GM12878 (cell line): ENCODE measurements at regions not wholly inside any gene's neighbourhood (a gene's known extent, or its start where the extent isn't known, plus 50 kb on each side); places are given as distances from the start of the nearest gene placed in this dataset.

Experiments
- ATAC-seq: fragments of 200-7000 bp; cut with Tn5 transposase; 3 replicates; pipeline ENCODE4 v1.9.1; 2020; ENCODE audit warnings: mild to moderate bottlenecking, moderate library complexity
- BruUV-seq: library from RNA; stranded (reverse); fragments of 400-500 nt; replicated peaks from 2 replicates; lab custom pipeline; 2021; lab: Mats Ljungman, UMichigan
- CTCF ChIA-PET: fragments of 300-600 bp; sonication (Branson Sonifier 250); formaldehyde crosslinking; extraction: SDS; loops from one replicate; lab custom pipeline; 2021; ENCODE audit warnings: inconsistent platforms; lab: Yijun Ruan, JAX
- POLR2A ChIA-PET: fragments of 350-600 bp; formaldehyde crosslinking; extraction: SDS; loops from one replicate; lab custom pipeline; 2021; ENCODE audit warnings: inconsistent platforms; lab: Charles Lee
- RAD21 ChIA-PET: fragments of 300-600 bp; sonication (Branson Sonifier 250); formaldehyde crosslinking; loops from one replicate; lab custom pipeline; 2023; ENCODE audit warnings: antibody characterized with exemption; ENCODE audit not compliant: unreplicated experiment; lab: Charles Lee
- SMC1A ChIA-PET: fragments of 300-600 bp; sonication (Branson Sonifier 250); formaldehyde crosslinking; loops from one replicate; lab custom pipeline; 2023; ENCODE audit not compliant: unreplicated experiment, uncharacterized antibody; lab: Charles Lee
- DNase-seq: peaks from one replicate; pipeline ENCODE4 v3.0.0-alpha.2; 2011; ENCODE audit warnings: low read depth, low spot score
- FAIRE-seq: peaks from 3 replicates; lab custom pipeline; 2011; peaks lifted over from hg19 to GRCh38; lab: Jason Lieb, UNC
- H2AFZ ChIP-seq: 2 replicates; pipeline ENCODE4 v1.6.0; 2011; ENCODE audit warnings: low read depth, low read length, control low read depth; ENCODE audit not compliant: control insufficient read depth
- H3K27ac ChIP-seq: 2 replicates; pipeline ENCODE4 v1.5.1; 2011; ENCODE audit warnings: control low read depth; ENCODE audit not compliant: control insufficient read depth, insufficient read depth
- H3K27me3 ChIP-seq, 2 experiments: replicated peaks in 1 of 2; 2 replicates each; pipeline versions ENCODE4 v1.6.0 to v1.6.1; 2011; ENCODE audit warnings: low read length in 1 of 2; ENCODE audit not compliant: control insufficient read depth in 2 of 2, insufficient read depth in 2 of 2
- H3K36me3 ChIP-seq, 2 experiments: 2 replicates each; pipeline ENCODE4 v1.5.1; 2011; ENCODE audit warnings: low read length in 1 of 2; ENCODE audit not compliant: control insufficient read depth in 2 of 2, insufficient read depth in 2 of 2
- H3K4me1 ChIP-seq: 2 replicates; pipeline ENCODE4 v1.6.1; 2011; ENCODE audit warnings: mild to moderate bottlenecking, low read length, moderate library complexity, mixed read lengths; ENCODE audit not compliant: control insufficient read depth, insufficient read depth
- H3K4me2 ChIP-seq: 2 replicates; pipeline ENCODE4 v1.6.0; 2011; ENCODE audit warnings: control low read depth; ENCODE audit not compliant: control insufficient read depth, insufficient read depth
- H3K4me3 ChIP-seq: fragments of 200-600 bp; sonication (generic); 2 replicates; pipeline ENCODE4 v1.5.1; 2016
- H3K79me2 ChIP-seq: 2 replicates; pipeline ENCODE4 v1.6.0; 2011; ENCODE audit warnings: low read length; ENCODE audit not compliant: control insufficient read depth, insufficient read depth
- H3K9ac ChIP-seq: 2 replicates; pipeline ENCODE4 v1.8.0; 2011; ENCODE audit warnings: low read length, control low read depth, mixed read lengths; ENCODE audit not compliant: control insufficient read depth, insufficient read depth
- H3K9me3 ChIP-seq: replicated peaks from 3 replicates; pipeline ENCODE4 v1.5.1; 2011; ENCODE audit warnings: mild to moderate bottlenecking, low read length; ENCODE audit not compliant: control insufficient read depth, insufficient read depth
- H4K20me1 ChIP-seq: 2 replicates; pipeline ENCODE4 v1.6.0; 2011; ENCODE audit not compliant: control insufficient read depth, insufficient read depth
- BRCA1 ChIP-seq: IDR thresholded peaks from 2 replicates; pipeline ENCODE4 v1.6.1; 2011; ENCODE audit warnings: low read depth, low read length, improper control_type of control experiment
- CBX5 ChIP-seq: sonication (generic); IDR thresholded peaks from 2 replicates; pipeline ENCODE4 v1.6.1; 2016; ENCODE audit warnings: low read depth, moderate library complexity, mild to moderate bottlenecking, inconsistent platforms
- CUX1 ChIP-seq: IDR thresholded peaks from 2 replicates; pipeline ENCODE4 v1.6.1; 2012; ENCODE audit warnings: improper control_type of control experiment, low read depth, low read length; ENCODE audit not compliant: insufficient replicate concordance
- ETV6 ChIP-seq, 2 experiments: fragments of 450-650 bp in 1 of 2; IDR thresholded peaks in 1 of 2; conservative IDR thresholded peaks in 1 of 2; 2 replicates each; pipeline ENCODE4 v1.6.1; 2014; ENCODE audit warnings: antibody characterized with exemption in 1 of 2, borderline replicate concordance in 1 of 2, low read depth in 1 of 2, mild to moderate bottlenecking in 1 of 2, moderate library complexity in 1 of 2
- EZH2 ChIP-seq: IDR thresholded peaks from 2 replicates; pipeline ENCODE4 v1.6.1; 2012; ENCODE audit warnings: low read depth, mild to moderate bottlenecking, control low read depth, inconsistent platforms, low read length, borderline replicate concordance; ENCODE audit not compliant: control insufficient read depth
- GABPA ChIP-seq: IDR thresholded peaks from 2 replicates; pipeline ENCODE4 v1.6.1; 2014; ENCODE audit warnings: antibody characterized with exemption, low read depth, mild to moderate bottlenecking, inconsistent platforms
- NFYA ChIP-seq: IDR thresholded peaks from 2 replicates; pipeline ENCODE4 v1.6.1; 2011; ENCODE audit warnings: low read depth, mild to moderate bottlenecking, low read length, improper control_type of control experiment, borderline replicate concordance
- PAX8 ChIP-seq: fragments of 450-650 bp; IDR thresholded peaks from 2 replicates; pipeline ENCODE4 v1.6.1; 2017; ENCODE audit warnings: mild to moderate bottlenecking, moderate library complexity
- STAT1 ChIP-seq: fragments of 450-650 bp; conservative IDR thresholded peaks from 2 replicates; pipeline ENCODE4 v1.6.1; 2014; ENCODE audit warnings: antibody characterized with exemption, mild to moderate bottlenecking
- STAT3 ChIP-seq: IDR thresholded peaks from 2 replicates; pipeline ENCODE4 v1.6.1; 2011; ENCODE audit warnings: low read depth, low read length, improper control_type of control experiment
- TBL1XR1 ChIP-seq: IDR thresholded peaks from 2 replicates; pipeline ENCODE4 v1.6.1; 2012; ENCODE audit warnings: low read depth, low read length, improper control_type of control experiment
- ZNF24 ChIP-seq: fragments of 450-650 bp; IDR thresholded peaks from 2 replicates; pipeline ENCODE4 v1.6.1; 2017; ENCODE audit warnings: antibody characterized with exemption, mild to moderate bottlenecking
- ZZZ3 ChIP-seq: IDR thresholded peaks from 2 replicates; pipeline ENCODE4 v1.6.1; 2011; ENCODE audit warnings: low read depth; ENCODE audit not compliant: control insufficient read depth, insufficient read length
- WGBS: methylation state at CpG from one replicate; pipeline ENCODE4 v1.1.6; 2016; ENCODE audit warnings: low lambda C conversion rate; ENCODE audit not compliant: insufficient replicate concordance, insufficient coverage; ENCODE audit errors: missing lambda C conversion rate; 5-methylcytosine and 5-hydroxymethylcytosine counted together
- in situ Hi-C: fragments of 300-500 bp; cut with MboI; formaldehyde crosslinking; loops from 9 replicates; pipeline ENCODE4 v1.14.3; 2018; ENCODE audit warnings: mixed read lengths
- intact Hi-C: fragments of 100-400 bp; cut with micrococcal nuclease; formaldehyde crosslinking; loops from one replicate; pipeline ENCODE4 v1.14.2; 2022; ENCODE audit not compliant: unreplicated experiment
- TF ChIP-seq, protein P1 (sequence below): fragments of 450-650 bp; IDR thresholded peaks from 2 replicates; pipeline ENCODE4 v1.6.1; 2018; ENCODE audit warnings: mild to moderate bottlenecking, low read depth, moderate library complexity; ENCODE audit not compliant: partially characterized antibody
- TF ChIP-seq, protein P2 (sequence below): fragments of 450-650 bp; IDR thresholded peaks from 2 replicates; pipeline ENCODE4 v1.6.1; 2017; ENCODE audit warnings: mild to moderate bottlenecking

DNA sequence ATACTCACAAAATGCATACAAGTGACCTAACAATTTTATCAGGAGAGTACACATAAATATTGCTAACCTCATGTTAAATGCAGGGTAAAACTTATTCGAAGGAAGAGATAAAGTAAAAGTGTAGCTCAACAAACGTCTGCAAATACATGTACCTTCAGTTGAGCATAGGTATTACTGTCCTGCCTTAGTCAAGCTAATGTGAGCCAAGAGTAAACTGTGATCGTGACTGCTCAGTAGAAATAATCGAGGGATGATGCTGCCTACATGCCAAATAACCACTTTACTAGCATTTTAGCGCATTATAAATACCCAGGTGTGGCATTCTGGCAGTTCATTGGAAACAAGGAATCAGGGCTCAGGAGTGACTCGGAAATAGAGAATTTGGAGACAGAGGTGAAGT lies 779.5 kb downstream of the SOCS6 start:
- FAIRE-seq, result no peak
- Histone ChIP-seq H2AFZ (no peak overlapping the region), H3K4me3 (no peak overlapping the region), H4K20me1 (no peaks in the 10 kb centered on the region), H3K79me2 (no peaks in the 10 kb centered on the region), H3K4me2 (no peak overlapping the region), H3K4me1 (no peaks in the 10 kb centered on the region), H3K27me3 (no peaks in the 10 kb centered on the region), H3K9ac (no peak overlapping the region), H3K36me3 (no peaks in the 10 kb centered on the region), H3K27ac (no peak overlapping the region), H3K9me3 (no peaks in the 10 kb centered on the region)
- WGBS, result 1% methylated on average over 6 of the region's 6 CpGs
- CTCF ChIA-PET, result interaction anchor here (0.9 to 1.3 kb wide), 4 partner anchors 10 to 330 kb away, joined by 3 to 4 read pairs (median 3); no protein-coding TSS in a partner anchor
- no TSS peak for BruUV-seq
- intact Hi-C loops (no loop called here), in situ Hi-C loops (no loop called here)
- no peak for ATAC-seq
- SMC1A ChIA-PET, result interaction anchor here (1.0 to 2.2 kb wide), 5 partner anchors 9 to 58 kb away, joined by 3 to 9 read pairs (median 4); no protein-coding TSS in a partner anchor
- RAD21 ChIA-PET, result interaction anchor here (0.9 to 1.4 kb wide), 2 partner anchors 31 to 32 kb away, joined by 3 to 4 read pairs; no protein-coding TSS in a partner anchor
- POLR2A ChIA-PET, result no interaction called here
- no peak for DNase-seq
- TF ChIP-seq ETV6 (conservative IDR thresholded peaks at IDR 0.05 in 1 of 2, IDR thresholded peaks at IDR 0.05 in 1 of 2; ENCODE audit: borderline replicate concordance in 1 of 2, low read depth in 1 of 2) (no peak), CBX5 (no peak), STAT1 (no peak), TBL1XR1 (no peak), EZH2 (no peak), GABPA (no peak), PAX8 (no peak), STAT3 (no peak), ZZZ3 (no peak), BRCA1 (no peak), ZNF24 (no peak), NFYA (no peak), CUX1 (no peak)
- TF ChIP-seq, protein P1, sequence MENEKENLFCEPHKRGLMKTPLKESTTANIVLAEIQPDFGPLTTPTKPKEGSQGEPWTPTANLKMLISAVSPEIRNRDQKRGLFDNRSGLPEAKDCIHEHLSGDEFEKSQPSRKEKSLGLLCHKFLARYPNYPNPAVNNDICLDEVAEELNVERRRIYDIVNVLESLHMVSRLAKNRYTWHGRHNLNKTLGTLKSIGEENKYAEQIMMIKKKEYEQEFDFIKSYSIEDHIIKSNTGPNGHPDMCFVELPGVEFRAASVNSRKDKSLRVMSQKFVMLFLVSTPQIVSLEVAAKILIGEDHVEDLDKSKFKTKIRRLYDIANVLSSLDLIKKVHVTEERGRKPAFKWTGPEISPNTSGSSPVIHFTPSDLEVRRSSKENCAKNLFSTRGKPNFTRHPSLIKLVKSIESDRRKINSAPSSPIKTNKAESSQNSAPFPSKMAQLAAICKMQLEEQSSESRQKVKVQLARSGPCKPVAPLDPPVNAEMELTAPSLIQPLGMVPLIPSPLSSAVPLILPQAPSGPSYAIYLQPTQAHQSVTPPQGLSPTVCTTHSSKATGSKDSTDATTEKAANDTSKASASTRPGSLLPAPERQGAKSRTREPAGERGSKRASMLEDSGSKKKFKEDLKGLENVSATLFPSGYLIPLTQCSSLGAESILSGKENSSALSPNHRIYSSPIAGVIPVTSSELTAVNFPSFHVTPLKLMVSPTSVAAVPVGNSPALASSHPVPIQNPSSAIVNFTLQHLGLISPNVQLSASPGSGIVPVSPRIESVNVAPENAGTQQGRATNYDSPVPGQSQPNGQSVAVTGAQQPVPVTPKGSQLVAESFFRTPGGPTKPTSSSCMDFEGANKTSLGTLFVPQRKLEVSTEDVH, result no peak
- TF ChIP-seq, protein P2, sequence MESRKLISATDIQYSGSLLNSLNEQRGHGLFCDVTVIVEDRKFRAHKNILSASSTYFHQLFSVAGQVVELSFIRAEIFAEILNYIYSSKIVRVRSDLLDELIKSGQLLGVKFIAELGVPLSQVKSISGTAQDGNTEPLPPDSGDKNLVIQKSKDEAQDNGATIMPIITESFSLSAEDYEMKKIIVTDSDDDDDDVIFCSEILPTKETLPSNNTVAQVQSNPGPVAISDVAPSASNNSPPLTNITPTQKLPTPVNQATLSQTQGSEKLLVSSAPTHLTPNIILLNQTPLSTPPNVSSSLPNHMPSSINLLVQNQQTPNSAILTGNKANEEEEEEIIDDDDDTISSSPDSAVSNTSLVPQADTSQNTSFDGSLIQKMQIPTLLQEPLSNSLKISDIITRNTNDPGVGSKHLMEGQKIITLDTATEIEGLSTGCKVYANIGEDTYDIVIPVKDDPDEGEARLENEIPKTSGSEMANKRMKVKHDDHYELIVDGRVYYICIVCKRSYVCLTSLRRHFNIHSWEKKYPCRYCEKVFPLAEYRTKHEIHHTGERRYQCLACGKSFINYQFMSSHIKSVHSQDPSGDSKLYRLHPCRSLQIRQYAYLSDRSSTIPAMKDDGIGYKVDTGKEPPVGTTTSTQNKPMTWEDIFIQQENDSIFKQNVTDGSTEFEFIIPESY, result no peak
